T-cell (primary cell): ENCODE measurements at regions not wholly inside any gene's neighbourhood (a gene's known extent, or its start where the extent isn't known, plus 50 kb on each side); places are given as distances from the start of the nearest gene placed in this dataset.

Source experiments
- ATAC-seq, 4 experiments: fragments of 200-7000 bp in 3 of 4; fragments of 150-1000 bp in 1 of 4; cut with Tn5 transposase; replicated peaks in 1 of 4; 1 replicate in 3 of 4; 2 replicates in 1 of 4; pipeline ENCODE4 v1.10.0; 2021; ENCODE audit warnings: moderate library complexity in 3 of 4, mild to moderate bottlenecking in 2 of 4, moderate number of reproducible peaks in 1 of 4
- CTCF ChIA-PET, 2 donors: fragments of 300-600 bp; sonication (Branson Sonifier 250); formaldehyde crosslinking; loops; one replicate each; lab custom pipeline; 2022; ENCODE audit warnings: antibody characterized with exemption in 2 of 2; lab: Charles Lee
- POLR2A ChIA-PET, 2 donors: fragments of 300-600 bp; sonication (Branson Sonifier 250); formaldehyde crosslinking; loops; one replicate each; lab custom pipeline; 2022; ENCODE audit warnings: antibody characterized with exemption in 2 of 2; lab: Charles Lee
- DNase-seq, 35 experiments: peaks; one replicate each; pipeline versions ENCODE4 v3.0.0 to v3.0.0-alpha.2; 2013 to 2023
- H3K27ac ChIP-seq: one replicate; pipeline ENCODE4 v1.5.1; 2013; ENCODE audit warnings: low read length
- H3K27me3 ChIP-seq, 2 experiments: replicated peaks in 1 of 2; 1 replicate in 1 of 2; 2 replicates in 1 of 2; pipeline versions ENCODE4 v1.6.1 to v1.7.0; 2013; ENCODE audit warnings: low read length in 1 of 2, mixed read lengths in 1 of 2; ENCODE audit not compliant: control insufficient read depth in 2 of 2, insufficient read depth in 2 of 2; ENCODE audit errors: extremely low read depth in 1 of 2
- H3K36me3 ChIP-seq, 2 donors: 1 replicate in 1 of 2; 2 replicates in 1 of 2; pipeline versions ENCODE4 v1.6.1 to v1.7.0; 2013; ENCODE audit warnings: low read length in 1 of 2; ENCODE audit not compliant: control insufficient read depth in 2 of 2, insufficient read depth in 1 of 2; ENCODE audit errors: extremely low read depth in 1 of 2
- H3K4me1 ChIP-seq, 2 experiments: 1 replicate in 1 of 2; 2 replicates in 1 of 2; pipeline versions ENCODE4 v1.6.1 to v1.7.0; 2013; ENCODE audit warnings: low read length in 2 of 2, mixed read lengths in 1 of 2; ENCODE audit not compliant: insufficient read depth in 2 of 2, control insufficient read depth in 1 of 2; ENCODE audit errors: extremely low read depth in 1 of 2
- H3K4me3 ChIP-seq, 2 donors: 1 replicate in 1 of 2; 2 replicates in 1 of 2; pipeline versions ENCODE4 v1.5.1 to v1.7.0; 2013; ENCODE audit warnings: mild to moderate bottlenecking in 2 of 2, low read length in 1 of 2, moderate library complexity in 1 of 2; ENCODE audit not compliant: control insufficient read depth in 1 of 2; ENCODE audit errors: extremely low read depth in 1 of 2
- H3K9me3 ChIP-seq: 2 replicates; pipeline ENCODE4 v1.7.0; 2013
- H3K27ac Mint-ChIP-seq, 2 donors: one replicate each; pipeline ENCODE4 v1.8.0; 2020 to 2021; ENCODE audit warnings: mild to moderate bottlenecking in 2 of 2, mixed read lengths in 2 of 2
- H3K27me3 Mint-ChIP-seq, 2 donors: one replicate each; pipeline ENCODE4 v1.8.0; 2021 to 2022; ENCODE audit warnings: mixed read lengths in 2 of 2
- H3K36me3 Mint-ChIP-seq: one replicate; pipeline ENCODE4 v1.8.0; 2021; ENCODE audit warnings: mixed read lengths
- H3K4me1 Mint-ChIP-seq, 3 donors: one replicate each; pipeline ENCODE4 v1.8.0; 2020 to 2022; ENCODE audit warnings: mixed read lengths in 3 of 3, mild to moderate bottlenecking in 1 of 3
- H3K4me3 Mint-ChIP-seq, 3 donors: one replicate each; pipeline ENCODE4 v1.8.0; 2020 to 2022; ENCODE audit warnings: mild to moderate bottlenecking in 3 of 3, mixed read lengths in 3 of 3, moderate library complexity in 3 of 3
- H3K9me3 Mint-ChIP-seq, 3 donors: one replicate each; pipeline ENCODE4 v1.8.0; 2020 to 2022; ENCODE audit warnings: mixed read lengths in 3 of 3
- WGBS: methylation state at CpG from one replicate; pipeline ENCODE4 v1.1.5; 2013; ENCODE audit warnings: missing lambda C conversion rate; ENCODE audit not compliant: insufficient coverage; 5-methylcytosine and 5-hydroxymethylcytosine counted together

DNA sequence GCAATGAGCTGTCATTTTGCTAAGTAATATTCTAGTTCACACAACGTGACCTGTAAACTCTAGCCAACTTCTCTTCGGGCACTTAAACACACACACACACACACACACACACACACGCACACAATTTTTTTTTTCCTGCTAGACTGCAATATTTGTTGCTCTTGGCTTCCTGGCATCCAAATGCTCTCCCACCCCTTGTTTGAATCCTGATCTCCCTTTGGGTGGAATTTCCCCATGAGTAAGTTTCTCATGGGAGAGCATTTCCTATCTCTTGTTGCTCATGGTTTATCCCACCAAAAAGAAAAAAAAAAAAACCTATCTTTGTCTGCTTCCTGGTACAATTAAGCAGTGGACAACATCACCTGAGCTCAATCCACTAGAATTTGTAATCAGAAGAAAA is 54.7 kb upstream of the TSLP start:
- Mint-ChIP-seq H3K9me3 (no peaks in the 10 kb centered on the region), H3K27ac (no peak overlapping the region), H3K36me3 (no peaks in the 10 kb centered on the region), H3K4me1 (no peaks in the 10 kb centered on the region), H3K4me3 (no peak overlapping the region), H3K27me3 (peaks cover 21 to 23% of the 10 kb centered on the region in 2 donors)
- Histone ChIP-seq H3K36me3 (no peaks in the 10 kb centered on the region), H3K27ac (no peak overlapping the region), H3K9me3 (no peaks in the 10 kb centered on the region), H3K4me3 (no peak overlapping the region), H3K27me3 (no peaks in the 10 kb centered on the region), H3K4me1 (no peaks in the 10 kb centered on the region)
- ATAC-seq (no peak), DNase-seq (no peak)
- no CpG with 5 or more reads among the region's 3 CpGs for WGBS
- ChIA-PET CTCF (no interaction called here), POLR2A (no interaction called here)

DNA sequence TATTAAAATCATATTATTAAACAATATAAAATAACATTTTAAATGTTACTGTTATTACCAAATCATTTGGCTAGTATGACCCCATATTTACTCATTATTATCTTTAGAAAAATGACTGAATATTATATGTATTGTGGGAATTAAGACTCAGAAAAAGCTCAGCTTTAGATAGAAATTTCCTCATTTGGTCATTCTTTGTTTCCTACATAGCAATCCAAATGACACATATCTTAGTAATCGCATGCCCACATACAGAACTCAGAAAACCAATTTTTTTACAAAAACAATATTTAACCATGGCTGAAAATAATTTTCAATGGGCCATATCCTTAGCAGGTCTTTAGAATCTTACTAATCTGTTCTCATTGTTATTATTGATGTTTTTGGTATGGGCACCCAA is 53.8 kb upstream of the TSLP start:
- H3K9me3 ChIP-seq: no peaks in the 10 kb centered on the region
- H3K4me1 Mint-ChIP-seq: no peaks in the 10 kb centered on the region
- no peak overlapping the region for H3K4me3 ChIP-seq
- no CpG with 5 or more reads among the region's 1 CpG for WGBS
- H3K27me3 ChIP-seq: no peaks in the 10 kb centered on the region
- H3K27ac Mint-ChIP-seq: no peak overlapping the region
- POLR2A ChIA-PET: no interaction called here
- H3K9me3 Mint-ChIP-seq: no peaks in the 10 kb centered on the region
- peaks cover 18 to 19% of the 10 kb centered on the region in 2 donors for H3K27me3 Mint-ChIP-seq
- no peaks in the 10 kb centered on the region for H3K36me3 Mint-ChIP-seq
- CTCF ChIA-PET: no interaction called here
- H3K27ac ChIP-seq: no peak overlapping the region
- H3K36me3 ChIP-seq: no peaks in the 10 kb centered on the region
- DNase-seq (no peak), ATAC-seq (no peak)
- no peaks in the 10 kb centered on the region for H3K4me1 ChIP-seq
- no peak overlapping the region for H3K4me3 Mint-ChIP-seq
